A549 (cell line): ENCODE measurements at regions not wholly inside any gene's neighbourhood (a gene's known extent, or its start where the extent isn't known, plus 50 kb on each side); places are given as distances from the start of the nearest gene placed in this dataset.

Experiments used
- ATAC-seq, 2 experiments: fragments of 200-7000 bp in 1 of 2; fragments of >200 bp in 1 of 2; cut with Nextera tagmentation in 1 of 2; cut with Tn5 transposase in 1 of 2; 3 replicates each; pipeline versions ENCODE4 v1.8.0 to v1.9.1; 2018 to 2020; ENCODE audit warnings: mild to moderate bottlenecking in 1 of 2, moderate library complexity in 1 of 2
- CTCF ChIA-PET: fragments of 300-600 bp; sonication (Branson Sonifier 250); formaldehyde crosslinking; extraction: SDS; loops from one replicate; lab custom pipeline; 2021; ENCODE audit warnings: antibody characterized with exemption, inconsistent platforms; lab: Yijun Ruan, JAX
- POLR2A ChIA-PET: fragments of 350-600 bp; formaldehyde crosslinking; extraction: SDS; loops from one replicate; lab custom pipeline; 2021; ENCODE audit warnings: antibody characterized with exemption, inconsistent platforms; lab: Yijun Ruan, JAX
- DNase-seq, 2 experiments: peaks; one replicate each; pipeline versions ENCODE4 v3.0.0 to v3.0.0-alpha.2; 2011 to 2016; ENCODE audit warnings: low read depth in 1 of 2, low spot score in 1 of 2
- FAIRE-seq: peaks from 2 replicates; lab custom pipeline; 2011; peaks lifted over from hg19 to GRCh38; lab: Jason Lieb, UNC
- H3K27ac ChIP-seq, 2 experiments: fragments of >200 bp; sonication (Bioruptor Twin); formaldehyde crosslinking; 3 replicates each; pipeline ENCODE4 v1.5.1; 2016 to 2017
- H3K4me1 ChIP-seq: fragments of >200 bp; sonication (Bioruptor Twin); formaldehyde crosslinking; 3 replicates; pipeline ENCODE4 v1.6.1; 2016
- H3K4me2 ChIP-seq: fragments of >200 bp; sonication (Bioruptor Twin); formaldehyde crosslinking; 3 replicates; pipeline ENCODE4 v1.6.1; 2016
- H3K4me3 ChIP-seq: fragments of >200 bp; sonication (Bioruptor Twin); formaldehyde crosslinking; 3 replicates; pipeline ENCODE4 v1.5.1; 2016
- H3K9me3 ChIP-seq: fragments of >200 bp; sonication (Bioruptor Twin); formaldehyde crosslinking; 3 replicates; pipeline ENCODE4 v1.6.1; 2016
- CEBPB ChIP-seq, 2 experiments: fragments of >200 bp in 1 of 2; sonication (Bioruptor Twin) in 1 of 2; formaldehyde crosslinking in 1 of 2; IDR thresholded peaks; 2 replicates each; pipeline ENCODE4 v1.6.1; 2012 to 2016
- EP300 ChIP-seq, 2 experiments: fragments of >200 bp; sonication (Bioruptor Twin); formaldehyde crosslinking; IDR thresholded peaks; 2 replicates in 1 of 2; 3 replicates in 1 of 2; pipeline ENCODE4 v1.6.1; 2016 to 2017
- FOSL2 ChIP-seq, 2 experiments: fragments of 450-650 bp in 1 of 2; fragments of >200 bp in 1 of 2; sonication (Bioruptor Twin) in 1 of 2; formaldehyde crosslinking; IDR thresholded peaks; 2 replicates each; pipeline versions ENCODE4 v1.5.0 to v1.6.1; 2016 to 2020; ENCODE audit warnings: mild to moderate bottlenecking in 1 of 2, moderate library complexity in 1 of 2
- GATA3 ChIP-seq: IDR thresholded peaks from 2 replicates; pipeline ENCODE4 v1.6.1; 2012; ENCODE audit warnings: borderline replicate concordance
- JUN ChIP-seq, 2 experiments: fragments of >200 bp; sonication (Bioruptor Twin); formaldehyde crosslinking; IDR thresholded peaks; 2 replicates in 1 of 2; 3 replicates in 1 of 2; pipeline ENCODE4 v1.6.1; 2016 to 2017
- JUNB ChIP-seq: fragments of >200 bp; sonication (Bioruptor Twin); formaldehyde crosslinking; IDR thresholded peaks from 2 replicates; pipeline ENCODE4 v1.6.1; 2016
- ZFP36 ChIP-seq: fragments of 450-650 bp; IDR thresholded peaks from 2 replicates; pipeline ENCODE4 v1.6.1; 2014; ENCODE audit warnings: borderline replicate concordance; ENCODE audit not compliant: partially characterized antibody
- WGBS: methylation state at CpG from one replicate; pipeline ENCODE4 v1.1.6; 2017; ENCODE audit errors: missing lambda C conversion rate; 5-methylcytosine and 5-hydroxymethylcytosine counted together
- TF ChIP-seq, protein P1 (sequence below): IDR thresholded peaks from 2 replicates; pipeline ENCODE4 v1.6.1; 2012

DNA sequence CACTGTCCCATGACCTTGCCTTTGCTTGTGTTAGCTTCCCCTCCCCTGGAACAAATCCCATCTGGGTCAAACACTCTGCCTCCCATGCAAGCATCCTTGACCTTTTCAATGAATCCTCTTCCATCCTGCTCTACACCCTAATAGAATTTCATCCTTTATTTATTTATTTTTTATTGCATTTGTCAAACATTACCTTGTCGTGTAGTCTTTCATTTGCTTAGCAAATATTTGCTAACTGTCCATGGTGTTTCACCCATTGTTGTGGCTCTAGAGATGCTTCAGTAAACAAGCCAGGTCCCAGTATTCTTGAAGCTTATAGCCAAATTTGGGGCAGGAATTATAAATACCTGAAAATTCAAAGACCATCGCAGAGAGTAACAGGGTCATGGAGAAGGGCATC lies 51.0 kb upstream of the MRTFB start:
- Histone ChIP-seq H3K4me3 (no peak overlapping the region), H3K27ac (no peak overlapping the region), H3K4me2 (peak overlapping the region; percentile 41), H3K4me1 (peaks cover 44% of the 10 kb centered on the region), H3K9me3 (peaks cover 10% of the 10 kb centered on the region; the same call in 1 of the 3 replicates)
- 24% methylated on average over 2 of the region's 2 CpGs for WGBS
- ChIA-PET CTCF (interaction anchor here (0.6 to 1.5 kb wide), 6 partner anchors 14 to 663 kb away, joined by 3 to 6 read pairs (median 4); partner anchors contain the start of gene ERCC4), POLR2A (no interaction called here)
- DNase-seq (peak in 1 of 2 experiments; percentile 52), ATAC-seq (peak in 1 of 2 experiments; percentile 58; a peak in 3 of 6 replicates), FAIRE-seq (no peak)
- TF ChIP-seq JUNB (peak; percentile 47; the same call in 1 of the 2 replicates), CEBPB (IDR thresholded peaks at IDR 0.05) (peak in 1 of 2 experiments; percentile 52; a peak in 1 of 4 replicates), ZFP36 (no peak), JUN (IDR thresholded peaks at IDR 0.05) (0 out of 5 replicates have a peak, but pooled peaks of 1 of the 2 experiments have one; percentile 40), EP300 (IDR thresholded peaks at IDR 0.05) (peak in 1 of 2 experiments; percentile 22; a peak in 1 of 5 replicates), FOSL2 (IDR thresholded peaks at IDR 0.05) (no peak), FOSL2 (CRISPR knock-in tag; IDR thresholded peaks at IDR 0.05) (no peak), GATA3 (peak; percentile 66)
- TF ChIP-seq, protein P1, sequence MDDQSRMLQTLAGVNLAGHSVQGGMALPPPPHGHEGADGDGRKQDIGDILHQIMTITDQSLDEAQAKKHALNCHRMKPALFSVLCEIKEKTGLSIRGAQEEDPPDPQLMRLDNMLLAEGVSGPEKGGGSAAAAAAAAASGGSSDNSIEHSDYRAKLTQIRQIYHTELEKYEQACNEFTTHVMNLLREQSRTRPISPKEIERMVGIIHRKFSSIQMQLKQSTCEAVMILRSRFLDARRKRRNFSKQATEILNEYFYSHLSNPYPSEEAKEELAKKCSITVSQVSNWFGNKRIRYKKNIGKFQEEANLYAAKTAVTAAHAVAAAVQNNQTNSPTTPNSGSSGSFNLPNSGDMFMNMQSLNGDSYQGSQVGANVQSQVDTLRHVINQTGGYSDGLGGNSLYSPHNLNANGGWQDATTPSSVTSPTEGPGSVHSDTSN: no peak
